ENCODE measurements at regions not wholly inside any gene's neighbourhood (a gene's known extent, or its start where the extent isn't known, plus 50 kb on each side); places are given as distances from the start of the nearest gene placed in this dataset.

GRCh38 chr19:28846094-28846812, 366.7 kb downstream of the UQCRFS1 start:
- no peak overlapping the region for H3K4me3 ChIP-seq
- H3K4me1 ChIP-seq (replicated peaks in 1 of 2), result no peaks in the 10 kb centered on the region
- no peaks in the 10 kb centered on the region for H3K9me3 ChIP-seq (replicated peaks in 1 of 3)
- H3K36me3 ChIP-seq (replicated peaks in 1 of 2), result no peaks in the 10 kb centered on the region
- 81 to 89% (median 84%) methylated on average over 4 of the region's 4 CpGs for WGBS, 4 donors
- intact Hi-C loops (cut with DNase I), result no loop called here
- TF ChIP-seq POLR2A (IDR thresholded peaks at IDR 0.05) (no peak), CTCF (IDR thresholded peaks at IDR 0.05) (no peak)
- peaks cover 7% of the 10 kb centered on the region for H3K27me3 ChIP-seq
- no peak overlapping the region for H3K27ac ChIP-seq
- DNase-seq, result no peak

GRCh38 chr19:28843761-28844492, 369.0 kb downstream of the UQCRFS1 start:
- Histone ChIP-seq H3K9me3 (replicated peaks in 1 of 3) (no peaks in the 10 kb centered on the region), H3K27ac (no peak overlapping the region), H3K27me3 (no peaks in the 10 kb centered on the region), H3K36me3 (replicated peaks in 1 of 2) (no peaks in the 10 kb centered on the region), H3K4me1 (replicated peaks in 1 of 2) (no peaks in the 10 kb centered on the region), H3K4me3 (no peak overlapping the region)
- 70 to 79% (median 78%) methylated on average over 6 of the region's 6 CpGs for WGBS, 4 donors
- intact Hi-C loops (cut with DNase I), result no loop called here
- DNase-seq, result no peak
- TF ChIP-seq CTCF (IDR thresholded peaks at IDR 0.05), result no peak
- TF ChIP-seq POLR2A (IDR thresholded peaks at IDR 0.05), result no peak

GRCh38 chr19:28841531-28841930, 371.4 kb downstream of the UQCRFS1 start:
- no peak for DNase-seq
- Histone ChIP-seq H3K4me1 (replicated peaks in 1 of 2) (no peaks in the 10 kb centered on the region), H3K36me3 (replicated peaks in 1 of 2) (no peaks in the 10 kb centered on the region), H3K27ac (no peak overlapping the region), H3K4me3 (no peak overlapping the region), H3K27me3 (no peaks in the 10 kb centered on the region), H3K9me3 (replicated peaks in 1 of 3) (no peaks in the 10 kb centered on the region)
- no peak for TF ChIP-seq POLR2A (IDR thresholded peaks at IDR 0.05)
- no peak for TF ChIP-seq CTCF (IDR thresholded peaks at IDR 0.05)
- intact Hi-C loops (cut with DNase I), result no loop called here
- 77 to 85% (median 83%) methylated on average over 3 of the region's 3 CpGs for WGBS, 4 donors

GRCh38 chr19:28840891-28841290, 372.1 kb downstream of the UQCRFS1 start:
- no peak for DNase-seq
- intact Hi-C loops (cut with DNase I), result no loop called here
- 87 to 93% (median 90%) methylated on average over 2 of the region's 2 CpGs for WGBS, 4 donors

More at GRCh38 chr19:28840891-28841290, 372.1 kb downstream of the UQCRFS1 start:
- Histone ChIP-seq H3K9me3 (replicated peaks in 1 of 3) (no peaks in the 10 kb centered on the region), H3K36me3 (replicated peaks in 1 of 2) (no peaks in the 10 kb centered on the region), H3K4me1 (replicated peaks in 1 of 2) (no peaks in the 10 kb centered on the region), H3K27me3 (no peaks in the 10 kb centered on the region), H3K27ac (no peak overlapping the region), H3K4me3 (no peak overlapping the region)
- no peak for TF ChIP-seq CTCF (IDR thresholded peaks at IDR 0.05)
- TF ChIP-seq POLR2A (IDR thresholded peaks at IDR 0.05), result no peak
